HepG2 (cell line): ENCODE measurements at regions not wholly inside any gene's neighbourhood (a gene's known extent, or its start where the extent isn't known, plus 50 kb on each side); places are given as distances from the start of the nearest gene placed in this dataset.

ENCODE experiments used
- ATAC-seq: fragments of 200-7000 bp; cut with Tn5 transposase; 3 replicates; pipeline ENCODE4 v1.9.1; 2020; ENCODE audit warnings: mild to moderate bottlenecking, moderate library complexity
- BruUV-seq: library from RNA; stranded (reverse); fragments of 400-500 nt; replicated peaks from 2 replicates; lab custom pipeline; 2021; lab: Mats Ljungman, UMichigan
- CTCF ChIA-PET: fragments of 300-600 bp; formaldehyde crosslinking; extraction: SDS; loops from one replicate; lab custom pipeline; 2021; ENCODE audit warnings: low total read pairs, inconsistent platforms, low intra/inter-chr PET ratio; lab: Yijun Ruan, JAX
- POLR2A ChIA-PET: fragments of 350-600 bp; sonication (Branson Sonifier 250); formaldehyde crosslinking; loops from one replicate; lab custom pipeline; 2020; ENCODE audit warnings: antibody characterized with exemption, inconsistent platforms; lab: Yijun Ruan, JAX
- DNase-seq: peaks from one replicate; pipeline ENCODE4 v3.0.0-alpha.2; 2015; ENCODE audit warnings: low spot score
- FAIRE-seq: peaks from 3 replicates; lab custom pipeline; 2011; peaks lifted over from hg19 to GRCh38; lab: Jason Lieb, UNC
- H2AFZ ChIP-seq: one replicate; pipeline ENCODE4 v1.6.1; 2011; ENCODE audit warnings: low read length, inconsistent platforms
- H3K27ac ChIP-seq: fragments of 300-600 bp; 3 replicates; pipeline ENCODE4 v1.8.0; 2011; ENCODE audit warnings: mixed run types, mild to moderate bottlenecking, mixed read lengths, low read length, inconsistent platforms; ENCODE audit not compliant: insufficient read depth; ENCODE audit errors: extremely low read length
- H3K27me3 ChIP-seq, 2 experiments: fragments of 200-600 bp in 1 of 2; 2 replicates in 1 of 2; 3 replicates in 1 of 2; pipeline versions ENCODE4 v1.6.0 to v1.8.0; 2011; ENCODE audit warnings: low read length in 2 of 2, mild to moderate bottlenecking in 2 of 2, moderate library complexity in 2 of 2, inconsistent platforms in 1 of 2; ENCODE audit not compliant: insufficient read depth in 2 of 2, control insufficient read depth in 1 of 2
- H3K36me3 ChIP-seq, 2 experiments: fragments of 200-600 bp in 1 of 2; replicated peaks in 1 of 2; 2 replicates in 1 of 2; 3 replicates in 1 of 2; pipeline versions ENCODE4 v1.5.1 to v1.8.0; 2011; ENCODE audit warnings: low read length in 2 of 2, inconsistent platforms in 1 of 2; ENCODE audit not compliant: insufficient read depth in 2 of 2, control insufficient read depth in 1 of 2
- H3K4me1 ChIP-seq: 2 replicates; pipeline ENCODE4 v1.5.1; 2012; ENCODE audit warnings: low read length, inconsistent platforms; ENCODE audit not compliant: insufficient read depth
- H3K4me2 ChIP-seq: 2 replicates; pipeline ENCODE4 v1.6.0; 2011; ENCODE audit warnings: low read depth, low read length, inconsistent platforms
- H3K4me3 ChIP-seq, 3 experiments: fragments of 200-600 bp in 1 of 3; sonication (generic), shearing (Covaris generic) in 1 of 3; replicated peaks in 1 of 3; 2 replicates each; pipeline ENCODE4 v1.5.1; 2011 to 2016; ENCODE audit warnings: low read length in 3 of 3, inconsistent platforms in 2 of 3, low read depth in 2 of 3, mild to moderate bottlenecking in 2 of 3, control low read depth in 1 of 3, mixed read lengths in 1 of 3; ENCODE audit not compliant: insufficient read depth in 1 of 3
- H3K79me2 ChIP-seq: one replicate; pipeline ENCODE4 v1.6.1; 2011; ENCODE audit warnings: low read length, inconsistent platforms; ENCODE audit not compliant: insufficient read depth
- H3K9ac ChIP-seq: 2 replicates; pipeline ENCODE4 v1.6.0; 2011; ENCODE audit warnings: mild to moderate bottlenecking, low read depth, low read length, inconsistent platforms; ENCODE audit not compliant: insufficient read depth
- H3K9me3 ChIP-seq: 2 replicates; pipeline ENCODE4 v1.5.1; 2012; ENCODE audit warnings: mild to moderate bottlenecking, low read length
- H4K20me1 ChIP-seq: 2 replicates; pipeline ENCODE4 v1.6.0; 2011; ENCODE audit warnings: inconsistent platforms, mild to moderate bottlenecking, low read length, moderate library complexity; ENCODE audit not compliant: insufficient read depth
- ATAD3A ChIP-seq: sonication (generic); formaldehyde crosslinking; IDR thresholded peaks from 2 replicates; pipeline ENCODE4 v1.4.0; 2020; ENCODE audit warnings: missing genetic modification reagents
- FLYWCH1 ChIP-seq: sonication (generic); formaldehyde crosslinking; IDR thresholded peaks from 2 replicates; pipeline ENCODE4 v1.8.1; 2023; ENCODE audit warnings: mild to moderate bottlenecking, missing genetic modification reagents
- GLI4 ChIP-seq: sonication (generic); formaldehyde crosslinking; IDR thresholded peaks from 2 replicates; pipeline ENCODE4 v1.5.1; 2020; ENCODE audit warnings: missing genetic modification reagents, mild to moderate bottlenecking, moderate library complexity, borderline replicate concordance
- HMGXB4 ChIP-seq, 2 experiments: sonication (generic) in 1 of 2; formaldehyde crosslinking in 1 of 2; IDR thresholded peaks; 2 replicates each; pipeline versions ENCODE4 v1.4.0 to v1.6.1; 2018 to 2020; ENCODE audit warnings: missing genetic modification reagents in 2 of 2, borderline replicate concordance in 1 of 2, low read depth in 1 of 2, mild to moderate bottlenecking in 1 of 2, missing biosample characterization in 1 of 2
- MIXL1 ChIP-seq: IDR thresholded peaks from 2 replicates; pipeline ENCODE4 v1.6.1; 2016
- NFKB2 ChIP-seq: sonication (generic); formaldehyde crosslinking; IDR thresholded peaks from 2 replicates; pipeline ENCODE4 v1.4.0; 2020; ENCODE audit warnings: missing genetic modification reagents, borderline replicate concordance
- NKX3-1 ChIP-seq: sonication (generic); formaldehyde crosslinking; IDR thresholded peaks from 2 replicates; pipeline ENCODE4 v1.5.0; 2020; ENCODE audit warnings: missing genetic modification reagents
- SIN3A ChIP-seq: IDR thresholded peaks from 2 replicates; pipeline ENCODE4 v1.6.1; 2011; ENCODE audit warnings: low read depth, mild to moderate bottlenecking, control low read depth, low read length, borderline replicate concordance
- XRCC5 ChIP-seq: fragments of 200-400 bp; formaldehyde crosslinking; optimal IDR thresholded peaks from 2 replicates; pipeline ENCODE3; 2017; ENCODE audit warnings: mild to moderate bottlenecking, low read length
- ZFP37 ChIP-seq: sonication (generic); formaldehyde crosslinking; IDR thresholded peaks from 2 replicates; pipeline ENCODE4 v1.4.0; 2020; ENCODE audit warnings: missing genetic modification reagents, borderline replicate concordance
- ZNF343 ChIP-seq: sonication (generic); formaldehyde crosslinking; IDR thresholded peaks from 2 replicates; pipeline ENCODE4 v1.4.0; 2020; ENCODE audit warnings: mild to moderate bottlenecking, missing genetic modification reagents
- ZNF512B ChIP-seq: sonication (generic); formaldehyde crosslinking; IDR thresholded peaks from 2 replicates; pipeline ENCODE4 v1.5.1; 2020; ENCODE audit warnings: missing genetic modification reagents, mild to moderate bottlenecking, borderline replicate concordance
- ZNF644 ChIP-seq: IDR thresholded peaks from 2 replicates; pipeline ENCODE4 v1.6.1; 2016; ENCODE audit warnings: low read depth
- ZNF747 ChIP-seq: sonication (generic); formaldehyde crosslinking; IDR thresholded peaks from 2 replicates; pipeline ENCODE4 v1.8.1; 2023; ENCODE audit warnings: missing genetic modification reagents, mild to moderate bottlenecking, borderline replicate concordance
- ZNF772 ChIP-seq: sonication (generic); formaldehyde crosslinking; IDR thresholded peaks from 2 replicates; pipeline ENCODE4 v1.5.0; 2020; ENCODE audit warnings: mild to moderate bottlenecking, missing genetic modification reagents
- in situ Hi-C: cut with HindIII; loops from 2 replicates; pipeline ENCODE4 v1.10.0; 2017; ENCODE audit warnings: low pct_unique_long_range_greater_than_20kb; ENCODE audit not compliant: extremely low pct_ligation_motif_present
- intact Hi-C: fragments of 100-400 bp; cut with micrococcal nuclease; formaldehyde crosslinking; loops from one replicate; pipeline ENCODE4 v1.10.0; 2022; ENCODE audit not compliant: unreplicated experiment
- TF ChIP-seq, protein P1 (sequence below): sonication (generic); formaldehyde crosslinking; IDR thresholded peaks from 2 replicates; pipeline ENCODE4 v1.4.0; 2020; ENCODE audit warnings: missing genetic modification reagents, borderline replicate concordance

DNA sequence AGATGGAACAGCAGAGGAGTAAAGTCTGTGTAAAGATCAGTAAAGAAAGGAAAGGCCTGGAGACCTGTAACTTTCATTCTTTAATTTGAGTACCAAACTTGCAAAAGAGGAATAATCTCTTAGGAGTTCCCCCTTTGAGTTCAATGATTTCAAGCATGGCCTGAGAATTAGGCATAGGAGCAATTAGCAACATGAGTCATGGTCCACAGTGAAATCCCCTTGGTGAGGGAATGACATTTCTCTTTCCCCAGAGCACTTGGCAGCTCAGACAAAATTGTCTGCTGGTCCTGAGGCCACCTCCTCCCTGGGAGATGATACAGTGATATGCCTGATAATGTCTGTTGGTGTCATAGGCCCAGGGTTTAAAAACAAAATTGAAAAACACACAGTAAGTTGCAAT, 81.4 kb upstream of the CRBN start:
- intact Hi-C loops (no loop called here), in situ Hi-C loops (no loop called here)
- Histone ChIP-seq H2AFZ (no peak overlapping the region), H3K4me1 (no peaks in the 10 kb centered on the region), H3K79me2 (no peaks in the 10 kb centered on the region), H3K9ac (no peak overlapping the region), H4K20me1 (no peaks in the 10 kb centered on the region), H3K4me2 (no peak overlapping the region), H3K9me3 (no peaks in the 10 kb centered on the region), H3K27ac (no peak overlapping the region), H3K27me3 (no peaks in the 10 kb centered on the region), H3K36me3 (no peaks in the 10 kb centered on the region), H3K4me3 (no peak overlapping the region)
- DNase-seq (no peak), FAIRE-seq (no peak), ATAC-seq (no peak)
- no TSS peak for BruUV-seq
- ChIA-PET POLR2A (no interaction called here), CTCF (no interaction called here)
- TF ChIP-seq ZNF644 (CRISPR knock-in tag) (no peak), FLYWCH1 (CRISPR knock-in tag) (no peak), NKX3-1 (no peak), SIN3A (no peak), ZNF343 (CRISPR knock-in tag) (no peak), ATAD3A (CRISPR knock-in tag) (no peak), ZNF747 (CRISPR knock-in tag) (no peak), GLI4 (CRISPR knock-in tag) (no peak), ZNF772 (CRISPR knock-in tag) (no peak), HMGXB4 (CRISPR knock-in tag; IDR thresholded peaks at IDR 0.05; ENCODE audit: borderline replicate concordance in 1 of 2, low read depth in 1 of 2) (no peak), MIXL1 (CRISPR knock-in tag) (no peak), ZFP37 (CRISPR knock-in tag) (no peak), XRCC5 (no peak), ZNF512B (CRISPR knock-in tag) (no peak), NFKB2 (CRISPR knock-in tag) (no peak)
- TF ChIP-seq, protein P1, sequence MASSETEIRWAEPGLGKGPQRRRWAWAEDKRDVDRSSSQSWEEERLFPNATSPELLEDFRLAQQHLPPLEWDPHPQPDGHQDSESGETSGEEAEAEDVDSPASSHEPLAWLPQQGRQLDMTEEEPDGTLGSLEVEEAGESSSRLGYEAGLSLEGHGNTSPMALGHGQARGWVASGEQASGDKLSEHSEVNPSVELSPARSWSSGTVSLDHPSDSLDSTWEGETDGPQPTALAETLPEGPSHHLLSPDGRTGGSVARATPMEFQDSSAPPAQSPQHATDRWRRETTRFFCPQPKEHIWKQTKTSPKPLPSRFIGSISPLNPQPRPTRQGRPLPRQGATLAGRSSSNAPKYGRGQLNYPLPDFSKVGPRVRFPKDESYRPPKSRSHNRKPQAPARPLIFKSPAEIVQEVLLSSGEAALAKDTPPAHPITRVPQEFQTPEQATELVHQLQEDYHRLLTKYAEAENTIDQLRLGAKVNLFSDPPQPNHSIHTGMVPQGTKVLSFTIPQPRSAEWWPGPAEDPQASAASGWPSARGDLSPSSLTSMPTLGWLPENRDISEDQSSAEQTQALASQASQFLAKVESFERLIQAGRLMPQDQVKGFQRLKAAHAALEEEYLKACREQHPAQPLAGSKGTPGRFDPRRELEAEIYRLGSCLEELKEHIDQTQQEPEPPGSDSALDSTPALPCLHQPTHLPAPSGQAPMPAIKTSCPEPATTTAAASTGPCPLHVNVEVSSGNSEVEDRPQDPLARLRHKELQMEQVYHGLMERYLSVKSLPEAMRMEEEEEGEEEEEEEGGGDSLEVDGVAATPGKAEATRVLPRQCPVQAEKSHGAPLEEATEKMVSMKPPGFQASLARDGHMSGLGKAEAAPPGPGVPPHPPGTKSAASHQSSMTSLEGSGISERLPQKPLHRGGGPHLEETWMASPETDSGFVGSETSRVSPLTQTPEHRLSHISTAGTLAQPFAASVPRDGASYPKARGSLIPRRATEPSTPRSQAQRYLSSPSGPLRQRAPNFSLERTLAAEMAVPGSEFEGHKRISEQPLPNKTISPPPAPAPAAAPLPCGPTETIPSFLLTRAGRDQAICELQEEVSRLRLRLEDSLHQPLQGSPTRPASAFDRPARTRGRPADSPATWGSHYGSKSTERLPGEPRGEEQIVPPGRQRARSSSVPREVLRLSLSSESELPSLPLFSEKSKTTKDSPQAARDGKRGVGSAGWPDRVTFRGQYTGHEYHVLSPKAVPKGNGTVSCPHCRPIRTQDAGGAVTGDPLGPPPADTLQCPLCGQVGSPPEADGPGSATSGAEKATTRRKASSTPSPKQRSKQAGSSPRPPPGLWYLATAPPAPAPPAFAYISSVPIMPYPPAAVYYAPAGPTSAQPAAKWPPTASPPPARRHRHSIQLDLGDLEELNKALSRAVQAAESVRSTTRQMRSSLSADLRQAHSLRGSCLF (CRISPR knock-in tag): no peak
